H9 (cell line): ENCODE measurements at regions not wholly inside any gene's neighbourhood (a gene's known extent, or its start where the extent isn't known, plus 50 kb on each side); places are given as distances from the start of the nearest gene placed in this dataset.
"Not testable (repeated sequence)": the region's sequence is repeated elsewhere in the genome, so short reads cannot be mapped to it uniquely, and the experiment has no call there.

Experiments used
- DNase-seq: peaks from one replicate; pipeline ENCODE4 v3.0.0-alpha.2; 2017
- H2AFZ ChIP-seq: one replicate; pipeline ENCODE4 v1.6.1; 2013; ENCODE audit warnings: mild to moderate bottlenecking, low read length, control low read depth, moderate library complexity
- H2AK5ac ChIP-seq: 2 replicates; pipeline ENCODE4 v1.6.1; 2013; ENCODE audit warnings: low read length, control low read depth, mixed read lengths; ENCODE audit not compliant: insufficient read length
- H2BK120ac ChIP-seq: one replicate; pipeline ENCODE4 v1.6.1; 2013; ENCODE audit warnings: low read depth, mild to moderate bottlenecking, low read length, control low read depth, inconsistent platforms; ENCODE audit not compliant: poor library complexity, severe bottlenecking
- H2BK12ac ChIP-seq: 2 replicates; pipeline ENCODE4 v1.6.1; 2013; ENCODE audit warnings: low read length, control low read depth, mixed read lengths, low read depth; ENCODE audit not compliant: insufficient read length
- H2BK15ac ChIP-seq: 2 replicates; pipeline ENCODE4 v1.6.1; 2013; ENCODE audit warnings: low read depth, low read length, control low read depth
- H2BK20ac ChIP-seq: one replicate; pipeline ENCODE4 v1.6.1; 2013; ENCODE audit warnings: low read depth, mild to moderate bottlenecking, low read length, control low read depth, inconsistent platforms; ENCODE audit not compliant: poor library complexity, severe bottlenecking
- H2BK5ac ChIP-seq: 2 replicates; pipeline ENCODE4 v1.6.1; 2013; ENCODE audit warnings: low read length, control low read depth, mixed read lengths; ENCODE audit not compliant: insufficient read length
- H3K14ac ChIP-seq: 2 replicates; pipeline ENCODE4 v1.6.1; 2013; ENCODE audit warnings: low read length, control low read depth; ENCODE audit not compliant: insufficient read depth
- H3K18ac ChIP-seq: 2 replicates; pipeline ENCODE4 v1.6.1; 2013; ENCODE audit warnings: low read depth, mild to moderate bottlenecking, mixed read lengths, low read length, control low read depth; ENCODE audit not compliant: insufficient read length
- H3K23ac ChIP-seq: 2 replicates; pipeline ENCODE4 v1.6.1; 2013; ENCODE audit warnings: low read length, control low read depth, mixed read lengths, low read depth; ENCODE audit not compliant: insufficient read length
- H3K23me2 ChIP-seq: 2 replicates; pipeline ENCODE4 v1.6.1; 2013; ENCODE audit warnings: low read depth, mild to moderate bottlenecking, mixed read lengths, low read length, control low read depth; ENCODE audit not compliant: insufficient read length, poor library complexity, severe bottlenecking
- H3K27ac ChIP-seq: 2 replicates; pipeline ENCODE4 v1.5.1; 2013; ENCODE audit warnings: low read length, control low read depth, mixed read lengths, low read depth; ENCODE audit not compliant: insufficient read length
- H3K27me3 ChIP-seq: 2 replicates; pipeline ENCODE4 v1.6.1; 2013; ENCODE audit warnings: low read length, control low read depth, inconsistent platforms; ENCODE audit not compliant: insufficient read depth
- H3K4ac ChIP-seq: 2 replicates; pipeline ENCODE4 v1.6.1; 2013; ENCODE audit warnings: low read depth, mild to moderate bottlenecking, control low read depth, inconsistent platforms, low read length, moderate library complexity
- H3K4me1 ChIP-seq: 2 replicates; pipeline ENCODE4 v1.6.1; 2013; ENCODE audit warnings: low read length, control low read depth, inconsistent platforms; ENCODE audit not compliant: insufficient read depth
- H3K4me2 ChIP-seq: 2 replicates; pipeline ENCODE4 v1.6.1; 2013; ENCODE audit warnings: low read length, control low read depth, mixed read lengths; ENCODE audit not compliant: insufficient read length, insufficient read depth
- H3K56ac ChIP-seq: 2 replicates; pipeline ENCODE4 v1.6.1; 2013; ENCODE audit warnings: low read depth, mild to moderate bottlenecking, mixed read lengths, low read length, control low read depth; ENCODE audit not compliant: insufficient read length
- H3K79me1 ChIP-seq: 2 replicates; pipeline ENCODE4 v1.6.1; 2013; ENCODE audit warnings: low read depth, mild to moderate bottlenecking, moderate library complexity, low read length, control low read depth, inconsistent platforms; ENCODE audit not compliant: insufficient read depth, poor library complexity, severe bottlenecking
- H3K79me2 ChIP-seq: 2 replicates; pipeline ENCODE4 v1.6.1; 2013; ENCODE audit warnings: low read length, control low read depth, inconsistent platforms; ENCODE audit not compliant: insufficient read depth
- H3K9ac ChIP-seq: 2 replicates; pipeline ENCODE4 v1.6.1; 2013; ENCODE audit warnings: low read length, control low read depth, mixed read lengths; ENCODE audit not compliant: insufficient read length; ENCODE audit errors: extremely low read depth
- H3K9me3 ChIP-seq: one replicate; pipeline ENCODE4 v1.6.1; 2013; ENCODE audit warnings: low read depth, low read length, inconsistent platforms; ENCODE audit not compliant: control insufficient read depth
- H3T11ph ChIP-seq: one replicate; pipeline ENCODE4 v1.6.1; 2013; ENCODE audit warnings: mild to moderate bottlenecking, low read length, control low read depth, inconsistent platforms
- H4K20me1 ChIP-seq: one replicate; pipeline ENCODE4 v1.6.1; 2013; ENCODE audit not compliant: control insufficient read depth, insufficient read length, insufficient read depth
- H4K5ac ChIP-seq: 2 replicates; pipeline ENCODE4 v1.6.1; 2013; ENCODE audit warnings: low read depth, mild to moderate bottlenecking, mixed read lengths, low read length, control low read depth; ENCODE audit not compliant: insufficient read length
- H4K8ac ChIP-seq: replicated peaks from 2 replicates; pipeline ENCODE4 v1.6.1; 2013; ENCODE audit warnings: low read length, control low read depth, mixed read lengths, low read depth; ENCODE audit not compliant: insufficient read length
- H4K91ac ChIP-seq: 2 replicates; pipeline ENCODE4 v1.6.1; 2013; ENCODE audit warnings: low read depth, mild to moderate bottlenecking, moderate library complexity, mixed read lengths, low read length, control low read depth; ENCODE audit not compliant: insufficient read length
- H3K27ac Mint-ChIP-seq, 3 experiments: 2 replicates in 2 of 3; 3 replicates in 1 of 3; pipeline ENCODE4 v1.8.0; 2020 to 2021; ENCODE audit warnings: mixed read lengths in 3 of 3, mild to moderate bottlenecking in 1 of 3, moderate library complexity in 1 of 3
- H3K27me3 Mint-ChIP-seq: 2 replicates; pipeline ENCODE4 v1.8.0; 2021; ENCODE audit warnings: low read depth, mild to moderate bottlenecking, moderate library complexity, mixed read lengths
- H3K36me3 Mint-ChIP-seq, 3 experiments: 2 replicates in 2 of 3; 3 replicates in 1 of 3; pipeline ENCODE4 v1.8.0; 2020 to 2021; ENCODE audit warnings: low read depth in 3 of 3, mixed read lengths in 3 of 3; ENCODE audit not compliant: insufficient read depth in 1 of 3
- H3K4me1 Mint-ChIP-seq, 2 experiments: 2 replicates each; pipeline ENCODE4 v1.8.0; 2020; ENCODE audit warnings: mixed read lengths in 2 of 2
- H3K4me3 Mint-ChIP-seq, 2 experiments: 2 replicates in 1 of 2; 3 replicates in 1 of 2; pipeline ENCODE4 v1.8.0; 2020 to 2021; ENCODE audit warnings: mild to moderate bottlenecking in 2 of 2, mixed read lengths in 2 of 2, moderate library complexity in 1 of 2
- H3K9me3 Mint-ChIP-seq, 2 experiments: 2 replicates in 1 of 2; 3 replicates in 1 of 2; pipeline ENCODE4 v1.8.0; 2020; ENCODE audit warnings: mild to moderate bottlenecking in 2 of 2, mixed read lengths in 2 of 2, moderate library complexity in 1 of 2
- CTCF ChIP-seq: fragments of 200-600 bp; sonication (generic); conservative IDR thresholded peaks from 3 replicates; pipeline ENCODE4 v1.8.0; 2021; ENCODE audit warnings: antibody characterized with exemption, mild to moderate bottlenecking
- WGBS: extraction: QIAGEN DNeasy Blood & Tissue Kit; methylation state at CpG from one replicate; pipeline ENCODE4 v1.1.7; 2013; ENCODE audit warnings: missing lambda C conversion rate, low lambda C conversion rate, mixed read lengths; ENCODE audit not compliant: insufficient read length; ENCODE audit errors: extremely low coverage; 5-methylcytosine and 5-hydroxymethylcytosine counted together

DNA sequence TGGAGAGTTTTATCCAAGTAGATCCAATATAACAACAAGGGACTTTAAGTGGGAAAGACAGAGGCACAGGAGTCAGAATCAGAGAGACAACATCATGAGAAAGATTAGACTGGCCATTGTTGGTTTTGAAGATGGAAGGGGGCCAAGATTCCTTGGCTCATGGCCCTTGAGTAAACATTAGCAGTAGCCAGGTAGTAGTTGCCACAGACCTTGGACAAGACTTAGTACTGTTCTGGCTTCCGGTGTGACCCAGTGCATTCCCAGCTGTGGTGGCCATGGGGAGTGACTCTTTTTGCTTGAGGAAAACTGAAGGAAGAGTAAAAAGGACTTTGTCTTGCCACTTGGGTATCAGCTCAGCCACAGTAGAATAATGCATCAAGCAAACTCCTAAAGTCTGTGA lies 462.2 kb upstream of the CPXCR1 start:
- no peaks in the 10 kb centered on the region for H3K79me2 ChIP-seq
- H3K18ac ChIP-seq = no peak overlapping the region
- H2AK5ac ChIP-seq = no peak overlapping the region
- H3K4me2 ChIP-seq = no peak overlapping the region
- TF ChIP-seq CTCF = no peak
- Mint-ChIP-seq H3K4me3 (no peak overlapping the region), H3K9me3 (peaks cover 10% of the 10 kb centered on the region in 2 experiments), H3K4me1 (peaks cover 0 to 4% of the 10 kb centered on the region in 2 experiments; a peak in 2 of 4 replicates), H3K27me3 (no peaks in the 10 kb centered on the region), H3K27ac (no peak overlapping the region), H3K36me3 (peaks cover 2 to 7% (median 4%) of the 10 kb centered on the region in 3 experiments)
- H3K27me3 ChIP-seq = no peaks in the 10 kb centered on the region
- H2BK15ac ChIP-seq = no peak overlapping the region
- H3K14ac ChIP-seq = no peak overlapping the region
- H3K27ac ChIP-seq = no peak overlapping the region
- H3T11ph ChIP-seq = no peak overlapping the region
- no peak overlapping the region for H2BK12ac ChIP-seq
- no peaks in the 10 kb centered on the region for H3K4me1 ChIP-seq
- no peak overlapping the region for H3K23ac ChIP-seq
- H3K4ac ChIP-seq = no peak overlapping the region
- H2AFZ ChIP-seq = no peak overlapping the region
- no peak overlapping the region for H4K8ac ChIP-seq
- no peak overlapping the region for H4K91ac ChIP-seq
- no peaks in the 10 kb centered on the region for H4K20me1 ChIP-seq
- no peaks in the 10 kb centered on the region for H3K23me2 ChIP-seq
- H4K5ac ChIP-seq = no peak overlapping the region
- no peak overlapping the region for H2BK5ac ChIP-seq
- H3K9me3 ChIP-seq = no peaks in the 10 kb centered on the region
- no peak overlapping the region for H2BK120ac ChIP-seq
- DNase-seq = no peak
- no CpG with 5 or more reads among the region's 1 CpG for WGBS
- no peak overlapping the region for H2BK20ac ChIP-seq
- no peak overlapping the region for H3K56ac ChIP-seq
- H3K9ac ChIP-seq = no peak overlapping the region
- no peaks in the 10 kb centered on the region for H3K79me1 ChIP-seq

DNA sequence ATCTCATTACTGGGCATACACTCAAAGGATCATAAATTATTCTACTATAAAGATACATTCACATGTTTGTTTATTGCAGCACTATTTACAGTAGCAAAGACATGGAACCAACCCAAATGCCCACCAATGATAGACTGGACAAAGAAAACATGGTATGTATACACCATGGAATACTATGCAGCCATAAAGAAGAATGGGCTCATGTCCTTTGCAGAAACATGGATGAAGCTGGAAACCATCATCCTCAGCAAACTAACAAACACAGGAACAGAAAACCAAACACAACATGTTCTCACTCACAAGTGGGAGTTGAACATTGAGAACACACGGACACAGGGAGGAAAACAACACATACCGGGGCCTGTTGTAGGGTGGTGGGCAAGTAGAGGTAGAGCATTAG lies 433.1 kb upstream of the CPXCR1 start:
- DNase-seq, H3K18ac ChIP-seq, H2BK12ac ChIP-seq, H3K4me2 ChIP-seq, H3K4ac ChIP-seq, H4K8ac ChIP-seq, H2AK5ac ChIP-seq, H2BK15ac ChIP-seq, H2BK5ac ChIP-seq, H4K91ac ChIP-seq, H3K79me1 ChIP-seq, H3K9ac ChIP-seq, H3K4me1 ChIP-seq, H3K79me2 ChIP-seq, H4K5ac ChIP-seq, H3K14ac ChIP-seq, H3K36me3 Mint-ChIP-seq, H3K27ac Mint-ChIP-seq, H2BK120ac ChIP-seq, H3K27me3 ChIP-seq, H2AFZ ChIP-seq, H3K4me1 Mint-ChIP-seq, H3T11ph ChIP-seq, H3K23me2 ChIP-seq, H3K27me3 Mint-ChIP-seq, H3K23ac ChIP-seq, H4K20me1 ChIP-seq, H3K9me3 ChIP-seq, H3K27ac ChIP-seq, H3K4me3 Mint-ChIP-seq, H2BK20ac ChIP-seq, H3K56ac ChIP-seq: not testable (repeated sequence)
- no CpG with 5 or more reads among the region's 2 CpGs for WGBS
- peaks cover 12 to 16% of the 10 kb centered on the region in 2 experiments; a peak in 4 of 5 replicates for H3K9me3 Mint-ChIP-seq
